ENCODE measurements at regions not wholly inside any gene's neighbourhood (a gene's known extent, or its start where the extent isn't known, plus 50 kb on each side); places are given as distances from the start of the nearest gene placed in this dataset.
A peak's percentile ranks its signal among the peaks of the same experiment; 100 is the strongest.

- Histone ChIP-seq H3K79me2 (ENCODE audit: insufficient read depth, low read length) (no peaks in the 10 kb centered on the region), H3K9ac (ENCODE audit: insufficient read depth, low read depth, low read length) (no peak overlapping the region), H3K27me3 (ENCODE audit: control insufficient read depth in 1 of 2, insufficient read depth in 2 of 2, low read length in 2 of 2) (no peaks in the 10 kb centered on the region), H3K4me1 (ENCODE audit: insufficient read depth, low read length) (no peaks in the 10 kb centered on the region), H4K20me1 (ENCODE audit: insufficient read depth, low read length) (no peaks in the 10 kb centered on the region), H3K27ac (ENCODE audit: extremely low read length, insufficient read depth, low read length) (no peak overlapping the region), H3K36me3 (replicated peaks in 1 of 2; ENCODE audit: control insufficient read depth in 1 of 2, insufficient read depth in 2 of 2, low read length in 2 of 2) (no peaks in the 10 kb centered on the region), H2AFZ (ENCODE audit: low read length) (no peak overlapping the region), H3K4me3 (replicated peaks in 1 of 3; ENCODE audit: insufficient read depth in 1 of 3, low read depth in 2 of 3, low read length in 3 of 3) (no peak overlapping the region), H3K4me2 (ENCODE audit: low read depth, low read length) (no peak overlapping the region), H3K9me3 (ENCODE audit: low read length) (no peaks in the 10 kb centered on the region)
- TF ChIP-seq GATAD2A (CRISPR knock-in tag; IDR thresholded peaks at IDR 0.05) (no peak), ZMAT3 (CRISPR knock-in tag; conservative IDR thresholded peaks at IDR 0.05) (no peak), ZNF431 (CRISPR knock-in tag; IDR thresholded peaks at IDR 0.05; ENCODE audit: borderline replicate concordance, low read depth) (no peak), ZSCAN12 (CRISPR knock-in tag; IDR thresholded peaks at IDR 0.05) (no peak), AGO1 (IDR thresholded peaks at IDR 0.05; ENCODE audit: low read depth, low read length, poor library complexity, severe bottlenecking) (no peak), RAD21 (CRISPR knock-in tag; IDR thresholded peaks at IDR 0.05) (no peak), ZNF543 (CRISPR knock-in tag; IDR thresholded peaks at IDR 0.05) (no peak), ZNF614 (CRISPR knock-in tag; IDR thresholded peaks at IDR 0.05; ENCODE audit: borderline replicate concordance) (no peak), DMAP1 (CRISPR knock-in tag; IDR thresholded peaks at IDR 0.05) (no peak), RBAK (CRISPR knock-in tag; IDR thresholded peaks at IDR 0.05) (no peak), ZNF30 (CRISPR knock-in tag; IDR thresholded peaks at IDR 0.05) (no peak), MTF1 (CRISPR knock-in tag; IDR thresholded peaks at IDR 0.05) (no peak), MZF1 (CRISPR knock-in tag; IDR thresholded peaks at IDR 0.05; ENCODE audit: borderline replicate concordance) (no peak), BCL6 (CRISPR knock-in tag; IDR thresholded peaks at IDR 0.05) (no peak)
- TF ChIP-seq, protein P1, sequence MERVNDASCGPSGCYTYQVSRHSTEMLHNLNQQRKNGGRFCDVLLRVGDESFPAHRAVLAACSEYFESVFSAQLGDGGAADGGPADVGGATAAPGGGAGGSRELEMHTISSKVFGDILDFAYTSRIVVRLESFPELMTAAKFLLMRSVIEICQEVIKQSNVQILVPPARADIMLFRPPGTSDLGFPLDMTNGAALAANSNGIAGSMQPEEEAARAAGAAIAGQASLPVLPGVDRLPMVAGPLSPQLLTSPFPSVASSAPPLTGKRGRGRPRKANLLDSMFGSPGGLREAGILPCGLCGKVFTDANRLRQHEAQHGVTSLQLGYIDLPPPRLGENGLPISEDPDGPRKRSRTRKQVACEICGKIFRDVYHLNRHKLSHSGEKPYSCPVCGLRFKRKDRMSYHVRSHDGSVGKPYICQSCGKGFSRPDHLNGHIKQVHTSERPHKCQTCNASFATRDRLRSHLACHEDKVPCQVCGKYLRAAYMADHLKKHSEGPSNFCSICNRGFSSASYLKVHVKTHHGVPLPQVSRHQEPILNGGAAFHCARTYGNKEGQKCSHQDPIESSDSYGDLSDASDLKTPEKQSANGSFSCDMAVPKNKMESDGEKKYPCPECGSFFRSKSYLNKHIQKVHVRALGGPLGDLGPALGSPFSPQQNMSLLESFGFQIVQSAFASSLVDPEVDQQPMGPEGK (CRISPR knock-in tag; IDR thresholded peaks at IDR 0.05): no peak
- TF ChIP-seq, protein P2, sequence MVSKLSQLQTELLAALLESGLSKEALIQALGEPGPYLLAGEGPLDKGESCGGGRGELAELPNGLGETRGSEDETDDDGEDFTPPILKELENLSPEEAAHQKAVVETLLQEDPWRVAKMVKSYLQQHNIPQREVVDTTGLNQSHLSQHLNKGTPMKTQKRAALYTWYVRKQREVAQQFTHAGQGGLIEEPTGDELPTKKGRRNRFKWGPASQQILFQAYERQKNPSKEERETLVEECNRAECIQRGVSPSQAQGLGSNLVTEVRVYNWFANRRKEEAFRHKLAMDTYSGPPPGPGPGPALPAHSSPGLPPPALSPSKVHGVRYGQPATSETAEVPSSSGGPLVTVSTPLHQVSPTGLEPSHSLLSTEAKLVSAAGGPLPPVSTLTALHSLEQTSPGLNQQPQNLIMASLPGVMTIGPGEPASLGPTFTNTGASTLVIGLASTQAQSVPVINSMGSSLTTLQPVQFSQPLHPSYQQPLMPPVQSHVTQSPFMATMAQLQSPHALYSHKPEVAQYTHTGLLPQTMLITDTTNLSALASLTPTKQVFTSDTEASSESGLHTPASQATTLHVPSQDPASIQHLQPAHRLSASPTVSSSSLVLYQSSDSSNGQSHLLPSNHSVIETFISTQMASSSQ (IDR thresholded peaks at IDR 0.05; ENCODE audit: low read depth): no peak
- TF ChIP-seq, protein P2 (CRISPR knock-in tag; IDR thresholded peaks at IDR 0.05; ENCODE audit: borderline replicate concordance): no peak
- TF ChIP-seq, protein P3, sequence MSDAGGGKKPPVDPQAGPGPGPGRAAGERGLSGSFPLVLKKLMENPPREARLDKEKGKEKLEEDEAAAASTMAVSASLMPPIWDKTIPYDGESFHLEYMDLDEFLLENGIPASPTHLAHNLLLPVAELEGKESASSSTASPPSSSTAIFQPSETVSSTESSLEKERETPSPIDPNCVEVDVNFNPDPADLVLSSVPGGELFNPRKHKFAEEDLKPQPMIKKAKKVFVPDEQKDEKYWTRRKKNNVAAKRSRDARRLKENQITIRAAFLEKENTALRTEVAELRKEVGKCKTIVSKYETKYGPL (CRISPR knock-in tag; IDR thresholded peaks at IDR 0.05): no peak
- intact Hi-C loops (cut with micrococcal nuclease; ENCODE audit: unreplicated experiment): no loop called here
- BruUV-seq (replicated peaks): no TSS peak
- POLR2A ChIA-PET: no interaction called here
- CTCF ChIA-PET (ENCODE audit: low intra/inter-chr PET ratio, low total read pairs): no interaction called here
- in situ Hi-C loops (cut with HindIII; ENCODE audit: extremely low pct_ligation_motif_present, low pct_unique_long_range_greater_than_20kb): no loop called here
- FAIRE-seq (no peak), DNase-seq (ENCODE audit: low spot score) (no peak), ATAC-seq (peak; percentile 16; the same call in 1 of the 3 replicates)
Measured at GRCh38 chr14:39734306-39734705, 302.1 kb upstream of the FBXO33 start.

Data from HepG2 (cell line).